K562 (cell line): ENCODE measurements at regions not wholly inside any gene's neighbourhood (a gene's known extent, or its start where the extent isn't known, plus 50 kb on each side); places are given as distances from the start of the nearest gene placed in this dataset.

Experiments
- ATAC-seq: fragments of 200-7000 bp; cut with Tn5 transposase; 3 replicates; pipeline ENCODE4 v1.9.1; 2020; ENCODE audit warnings: moderate library complexity
- BruUV-seq: library from RNA; stranded (reverse); fragments of 400-500 nt; replicated peaks from 2 replicates; lab custom pipeline; 2021; lab: Mats Ljungman, UMichigan
- CTCF ChIA-PET: fragments of 300-600 bp; formaldehyde crosslinking; extraction: SDS; loops from one replicate; lab custom pipeline; 2021; ENCODE audit warnings: low intra/inter-chr PET ratio; lab: Yijun Ruan, JAX
- POLR2A ChIA-PET: fragments of 300-600, 350-650 bp; sonication (Branson Sonifier 250); formaldehyde crosslinking; extraction: SDS; loops from one replicate; lab custom pipeline; 2021; ENCODE audit warnings: antibody characterized with exemption, inconsistent platforms; lab: Yijun Ruan, JAX
- DNase-seq, 4 experiments: peaks; one replicate each; pipeline versions ENCODE4 v3.0.0 to v3.0.0-alpha.2; 2011 to 2018; ENCODE audit warnings: low spot score in 3 of 4, mixed read lengths in 3 of 4; ENCODE audit errors: extremely low read depth in 1 of 4
- FAIRE-seq: peaks from 2 replicates; lab custom pipeline; 2011; peaks lifted over from hg19 to GRCh38; lab: Jason Lieb, UNC
- H2AFZ ChIP-seq: 2 replicates; pipeline ENCODE4 v1.6.0; 2011; ENCODE audit warnings: low read depth, low read length, control low read depth, inconsistent platforms
- H3K27ac ChIP-seq: fragments of 200-600 bp; 3 replicates; pipeline ENCODE4 v1.8.0; 2011; ENCODE audit warnings: low read depth, mild to moderate bottlenecking, control low read depth, inconsistent platforms, low read length, moderate library complexity, mixed read lengths; ENCODE audit errors: extremely low read depth
- H3K27me3 ChIP-seq, 2 experiments: fragments of 300-600 bp in 1 of 2; 2 replicates in 1 of 2; 3 replicates in 1 of 2; pipeline versions ENCODE4 v1.6.0 to v1.8.0; 2011; ENCODE audit warnings: inconsistent platforms in 2 of 2, low read length in 2 of 2, mild to moderate bottlenecking in 1 of 2, mixed read lengths in 1 of 2, moderate library complexity in 1 of 2; ENCODE audit not compliant: control insufficient read depth in 2 of 2, insufficient read depth in 2 of 2
- H3K36me3 ChIP-seq: fragments of 300-600 bp; 3 replicates; pipeline ENCODE4 v1.8.0; 2011; ENCODE audit warnings: mild to moderate bottlenecking, low read length, inconsistent platforms; ENCODE audit not compliant: control insufficient read depth, insufficient read depth
- H3K4me1 ChIP-seq, 2 experiments: fragments of 200-600 bp in 1 of 2; replicated peaks in 1 of 2; 2 replicates in 1 of 2; 3 replicates in 1 of 2; pipeline versions ENCODE4 v1.5.1 to v1.8.0; 2011; ENCODE audit warnings: inconsistent platforms in 2 of 2, low read length in 2 of 2, mild to moderate bottlenecking in 1 of 2, mixed read lengths in 1 of 2, moderate library complexity in 1 of 2; ENCODE audit not compliant: control insufficient read depth in 2 of 2, insufficient read depth in 2 of 2
- H3K4me2 ChIP-seq: 2 replicates; pipeline ENCODE4 v1.6.1; 2011; ENCODE audit warnings: low read length, control low read depth, inconsistent platforms, mixed read lengths; ENCODE audit not compliant: insufficient read depth
- H3K4me3 ChIP-seq: fragments of 200-600 bp; sonication (generic), shearing (Covaris generic); 2 replicates; pipeline ENCODE4 v1.5.1; 2016; ENCODE audit warnings: control low read depth, inconsistent platforms
- H3K79me2 ChIP-seq: fragments of 200-600 bp; 3 replicates; pipeline ENCODE4 v1.8.0; 2011; ENCODE audit warnings: low read length, inconsistent platforms; ENCODE audit not compliant: control insufficient read depth, insufficient read depth
- H3K9ac ChIP-seq, 2 experiments: 2 replicates each; pipeline versions ENCODE4 v1.6.0 to v1.6.1; 2011; ENCODE audit warnings: low read depth in 2 of 2, low read length in 2 of 2, control low read depth in 1 of 2, inconsistent platforms in 1 of 2, mild to moderate bottlenecking in 1 of 2, mixed read lengths in 1 of 2; ENCODE audit not compliant: insufficient read depth in 1 of 2
- H3K9me1 ChIP-seq: one replicate; pipeline ENCODE4 v1.6.0; 2011; ENCODE audit warnings: inconsistent platforms, mild to moderate bottlenecking, low read length, moderate library complexity; ENCODE audit not compliant: control insufficient read depth, insufficient read depth
- H3K9me3 ChIP-seq: replicated peaks from 2 replicates; pipeline ENCODE4 v1.5.1; 2011; ENCODE audit warnings: low read depth, low read length, inconsistent platforms; ENCODE audit not compliant: control insufficient read depth, insufficient read depth
- H4K20me1 ChIP-seq: replicated peaks from 2 replicates; pipeline ENCODE4 v1.6.1; 2011; ENCODE audit warnings: low read length, inconsistent platforms, mixed read lengths; ENCODE audit not compliant: control insufficient read depth, insufficient read depth
- ETS2 ChIP-seq: IDR thresholded peaks from 2 replicates; pipeline ENCODE4 v1.6.1; 2016; ENCODE audit warnings: borderline replicate concordance, missing genetic modification characterization, mild to moderate bottlenecking, moderate library complexity, missing compliant biosample characterization; ENCODE audit not compliant: poor library complexity, severe bottlenecking
- GATAD2B ChIP-seq: fragments of 450-650 bp; IDR thresholded peaks from 2 replicates; pipeline ENCODE4 v1.6.1; 2017; ENCODE audit warnings: mild to moderate bottlenecking, borderline replicate concordance
- GTF3C2 ChIP-seq: IDR thresholded peaks from 3 replicates; pipeline ENCODE4 v1.6.1; 2011; ENCODE audit warnings: borderline replicate concordance, mild to moderate bottlenecking, moderate library complexity; ENCODE audit not compliant: insufficient read length; ENCODE audit errors: extremely low read depth
- NRF1 ChIP-seq, 2 experiments: fragments of 450-650 bp; IDR thresholded peaks in 1 of 2; conservative IDR thresholded peaks in 1 of 2; 2 replicates each; pipeline ENCODE4 v1.6.1; 2014; ENCODE audit warnings: mild to moderate bottlenecking in 2 of 2
- NUFIP1 ChIP-seq: fragments of 450-650 bp; IDR thresholded peaks from 2 replicates; pipeline ENCODE4 v1.6.1; 2018; ENCODE audit not compliant: partially characterized antibody
- POLR2AphosphoS5 ChIP-seq: IDR thresholded peaks from 2 replicates; pipeline ENCODE4 v1.6.1; 2011; ENCODE audit warnings: mild to moderate bottlenecking, low read depth, low read length, moderate library complexity; ENCODE audit not compliant: control insufficient read depth, insufficient read depth
- RB1 ChIP-seq: fragments of 450-650 bp; IDR thresholded peaks from 2 replicates; pipeline ENCODE4 v1.6.1; 2017; ENCODE audit warnings: low read depth, mild to moderate bottlenecking
- SLC30A9 ChIP-seq: fragments of 250-450 bp; sonication (Bioruptor Pico); IDR thresholded peaks from 2 replicates; pipeline ENCODE4 v1.8.0; 2022; ENCODE audit warnings: mild to moderate bottlenecking, moderate library complexity
- TOE1 ChIP-seq, 2 experiments: fragments of 450-650 bp in 1 of 2; sonication (generic) in 1 of 2; formaldehyde crosslinking in 1 of 2; IDR thresholded peaks; 2 replicates each; pipeline versions ENCODE4 v1.7.1 to v1.8.0; 2016 to 2022; ENCODE audit warnings: borderline replicate concordance in 2 of 2, mild to moderate bottlenecking in 2 of 2, antibody characterized with exemption in 1 of 2, inconsistent platforms in 1 of 2, low read depth in 1 of 2, missing genetic modification reagents in 1 of 2, moderate library complexity in 1 of 2
- ZNF212 ChIP-seq: fragments of 450-650 bp; formaldehyde crosslinking; IDR thresholded peaks from 2 replicates; pipeline ENCODE4 v1.4.0; 2020; ENCODE audit warnings: mild to moderate bottlenecking
- ZNF282 ChIP-seq: sonication (generic); formaldehyde crosslinking; IDR thresholded peaks from 2 replicates; pipeline ENCODE4 v1.8.1; 2023; ENCODE audit warnings: missing genetic modification reagents
- WGBS: fragments of 100-300 bp; shearing (Covaris generic); methylation state at CpG from one replicate; pipeline ENCODE4 v1.1.6; 2016; ENCODE audit warnings: low coverage, mixed read lengths; ENCODE audit not compliant: insufficient coverage; ENCODE audit errors: missing lambda C conversion rate; 5-methylcytosine and 5-hydroxymethylcytosine counted together
- in situ Hi-C: fragments of 300-500 bp; cut with MboI; formaldehyde crosslinking; loops from 4 replicates; pipeline ENCODE4 v1.15.0; 2018; ENCODE audit warnings: inconsistent platforms, mixed read lengths
- intact Hi-C: fragments of 100-400 bp; cut with micrococcal nuclease; formaldehyde crosslinking; loops from 2 replicates; pipeline ENCODE4 v1.14.2; 2022
- TF ChIP-seq, protein P1 (sequence below): fragments of 450-650 bp; IDR thresholded peaks from 2 replicates; pipeline ENCODE4 v1.6.1; 2016; ENCODE audit warnings: borderline replicate concordance

DNA sequence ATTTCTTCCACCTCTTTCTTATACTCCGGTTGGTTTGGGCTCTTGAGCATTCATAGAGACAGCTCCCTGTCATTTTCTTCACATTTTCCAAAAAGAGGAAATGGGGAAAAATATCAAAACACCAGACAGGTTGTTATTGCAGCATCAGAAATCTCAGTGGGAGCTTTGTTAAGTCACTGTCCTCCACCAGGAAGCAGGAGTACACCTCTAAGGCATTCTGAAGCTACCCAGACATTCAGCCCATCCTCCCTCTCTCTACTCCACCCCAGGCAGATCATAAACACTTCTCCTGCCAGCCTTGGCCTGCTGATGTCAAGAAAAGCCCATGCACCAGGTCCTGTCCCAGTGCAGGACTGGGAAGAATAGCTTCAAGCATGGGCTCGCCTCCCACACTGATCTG, 1198.3 kb downstream of the VRK1 start (continued):
- TF ChIP-seq GTF3C2 (no peak), ZNF282 (CRISPR knock-in tag) (no peak), NUFIP1 (no peak), POLR2AphosphoS5 (no peak), TOE1 (IDR thresholded peaks at IDR 0.05; ENCODE audit: borderline replicate concordance) (no peak), TOE1 (CRISPR knock-in tag; IDR thresholded peaks at IDR 0.05; ENCODE audit: borderline replicate concordance, low read depth) (no peak), ETS2 (tag) (no peak)

DNA sequence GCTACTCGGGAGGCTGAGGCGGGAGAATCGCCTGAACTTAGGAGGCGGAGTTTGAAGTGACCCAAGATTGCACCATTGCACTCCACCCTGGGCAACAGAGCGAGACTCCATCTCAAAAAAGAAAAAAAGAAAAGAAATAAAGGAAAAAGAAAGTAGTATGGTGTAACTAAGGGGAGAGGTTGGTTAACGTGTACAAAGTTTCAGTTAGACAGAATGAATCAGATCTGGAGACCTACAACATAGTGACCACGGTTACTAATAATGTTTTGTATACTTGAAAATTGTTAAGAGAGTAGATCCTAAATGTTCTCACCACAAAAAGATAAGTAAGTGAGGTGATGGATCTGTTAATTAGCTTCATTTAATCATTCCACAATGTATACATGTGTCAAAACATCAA, 1208.8 kb downstream of the VRK1 start:
- no peaks in the 10 kb centered on the region for H3K27me3 ChIP-seq
- no peaks in the 10 kb centered on the region for H3K9me1 ChIP-seq
- no peaks in the 10 kb centered on the region for H3K79me2 ChIP-seq
- ATAC-seq (no peak), FAIRE-seq (no peak), DNase-seq (no peak)
- no peak overlapping the region for H2AFZ ChIP-seq
- ChIA-PET CTCF (no interaction called here), POLR2A (no interaction called here)
- WGBS, result 0% methylated on average over 2 of the region's 7 CpGs
- in situ Hi-C loops (no loop called here), intact Hi-C loops (no loop called here)
- no peak overlapping the region for H3K9ac ChIP-seq
- H3K36me3 ChIP-seq, result no peaks in the 10 kb centered on the region
- no peak overlapping the region for H3K27ac ChIP-seq
- TF ChIP-seq SLC30A9 (CRISPR knock-in tag) (no peak), GATAD2B (no peak), RB1 (no peak), NRF1 (conservative IDR thresholded peaks at IDR 0.05 in 1 of 2, IDR thresholded peaks at IDR 0.05 in 1 of 2) (no peak), ZNF212 (no peak)
- TF ChIP-seq, protein P1, sequence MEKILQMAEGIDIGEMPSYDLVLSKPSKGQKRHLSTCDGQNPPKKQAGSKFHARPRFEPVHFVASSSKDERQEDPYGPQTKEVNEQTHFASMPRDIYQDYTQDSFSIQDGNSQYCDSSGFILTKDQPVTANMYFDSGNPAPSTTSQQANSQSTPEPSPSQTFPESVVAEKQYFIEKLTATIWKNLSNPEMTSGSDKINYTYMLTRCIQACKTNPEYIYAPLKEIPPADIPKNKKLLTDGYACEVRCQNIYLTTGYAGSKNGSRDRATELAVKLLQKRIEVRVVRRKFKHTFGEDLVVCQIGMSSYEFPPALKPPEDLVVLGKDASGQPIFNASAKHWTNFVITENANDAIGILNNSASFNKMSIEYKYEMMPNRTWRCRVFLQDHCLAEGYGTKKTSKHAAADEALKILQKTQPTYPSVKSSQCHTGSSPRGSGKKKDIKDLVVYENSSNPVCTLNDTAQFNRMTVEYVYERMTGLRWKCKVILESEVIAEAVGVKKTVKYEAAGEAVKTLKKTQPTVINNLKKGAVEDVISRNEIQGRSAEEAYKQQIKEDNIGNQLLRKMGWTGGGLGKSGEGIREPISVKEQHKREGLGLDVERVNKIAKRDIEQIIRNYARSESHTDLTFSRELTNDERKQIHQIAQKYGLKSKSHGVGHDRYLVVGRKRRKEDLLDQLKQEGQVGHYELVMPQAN, result no peak
- no peak overlapping the region for H3K4me3 ChIP-seq
- no peaks in the 10 kb centered on the region for H4K20me1 ChIP-seq
- no peaks in the 10 kb centered on the region for H3K4me1 ChIP-seq
- BruUV-seq, result no TSS peak
- no peak overlapping the region for H3K4me2 ChIP-seq
- no peaks in the 10 kb centered on the region for H3K9me3 ChIP-seq
